ENCODE measurements at regions not wholly inside any gene's neighbourhood (a gene's known extent, or its start where the extent isn't known, plus 50 kb on each side); places are given as distances from the start of the nearest gene placed in this dataset.

DNA sequence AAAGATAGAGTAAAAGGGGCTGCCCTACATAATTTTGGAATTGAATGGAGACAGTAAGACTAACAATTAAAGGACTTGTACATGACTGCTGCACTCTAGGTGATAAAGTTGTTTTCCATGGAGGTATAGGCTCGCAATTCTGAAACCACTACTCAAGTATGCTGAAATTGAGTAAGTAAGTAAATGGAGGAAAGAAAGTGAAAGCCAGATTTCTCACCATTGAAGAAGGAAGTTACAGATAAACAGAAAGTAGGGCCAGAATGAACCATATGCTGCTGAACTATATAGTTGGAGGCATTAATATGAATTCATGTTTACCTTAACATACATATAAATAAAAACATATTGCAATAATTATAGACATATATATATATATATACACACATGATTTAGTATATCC lies 225.7 kb upstream of the ST6GAL2 start:
- TF ChIP-seq, protein P1, sequence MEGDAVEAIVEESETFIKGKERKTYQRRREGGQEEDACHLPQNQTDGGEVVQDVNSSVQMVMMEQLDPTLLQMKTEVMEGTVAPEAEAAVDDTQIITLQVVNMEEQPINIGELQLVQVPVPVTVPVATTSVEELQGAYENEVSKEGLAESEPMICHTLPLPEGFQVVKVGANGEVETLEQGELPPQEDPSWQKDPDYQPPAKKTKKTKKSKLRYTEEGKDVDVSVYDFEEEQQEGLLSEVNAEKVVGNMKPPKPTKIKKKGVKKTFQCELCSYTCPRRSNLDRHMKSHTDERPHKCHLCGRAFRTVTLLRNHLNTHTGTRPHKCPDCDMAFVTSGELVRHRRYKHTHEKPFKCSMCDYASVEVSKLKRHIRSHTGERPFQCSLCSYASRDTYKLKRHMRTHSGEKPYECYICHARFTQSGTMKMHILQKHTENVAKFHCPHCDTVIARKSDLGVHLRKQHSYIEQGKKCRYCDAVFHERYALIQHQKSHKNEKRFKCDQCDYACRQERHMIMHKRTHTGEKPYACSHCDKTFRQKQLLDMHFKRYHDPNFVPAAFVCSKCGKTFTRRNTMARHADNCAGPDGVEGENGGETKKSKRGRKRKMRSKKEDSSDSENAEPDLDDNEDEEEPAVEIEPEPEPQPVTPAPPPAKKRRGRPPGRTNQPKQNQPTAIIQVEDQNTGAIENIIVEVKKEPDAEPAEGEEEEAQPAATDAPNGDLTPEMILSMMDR (IDR thresholded peaks at IDR 0.05) = no peak
- TF ChIP-seq POLR2A (IDR thresholded peaks at IDR 0.05) = no peak
